ENCODE measurements at regions not wholly inside any gene's neighbourhood (a gene's known extent, or its start where the extent isn't known, plus 50 kb on each side); places are given as distances from the start of the nearest gene placed in this dataset.

DNA sequence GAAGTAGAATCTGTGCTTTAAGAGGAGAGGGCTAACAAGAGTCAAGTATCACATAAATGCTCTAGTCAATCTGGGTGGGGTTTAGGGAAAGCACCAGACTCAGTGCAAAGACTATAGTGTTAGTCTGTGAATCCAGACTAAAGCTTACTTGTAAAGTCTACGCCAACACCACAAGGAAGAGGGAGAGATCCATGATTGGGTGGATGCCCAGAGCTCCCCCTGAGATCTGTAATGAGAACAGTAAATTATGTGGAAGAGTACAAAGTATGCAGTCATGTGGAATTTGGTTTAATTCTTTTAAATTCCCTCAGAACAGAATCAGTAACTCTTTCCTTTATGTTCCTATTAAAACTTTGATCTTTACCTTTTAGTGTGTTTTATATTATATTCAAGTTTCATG lies 354.7 kb upstream of the SPANXN4 start:
- Mint-ChIP-seq H3K4me1 (ENCODE audit: low read depth, unreplicated experiment) (no peaks in the 10 kb centered on the region), H3K27me3 (ENCODE audit: unreplicated experiment) (no peaks in the 10 kb centered on the region), H3K4me3 (ENCODE audit: low read depth, unreplicated experiment) (no peak overlapping the region), H3K36me3 (ENCODE audit: insufficient read depth, unreplicated experiment) (no peaks in the 10 kb centered on the region), H3K9me3 (ENCODE audit: low read depth, unreplicated experiment) (peaks cover 9% of the 10 kb centered on the region), H3K27ac (ENCODE audit: unreplicated experiment) (no peak overlapping the region)
- intact Hi-C loops (cut with micrococcal nuclease; ENCODE audit: unreplicated experiment) = no loop called here
- no peak for TF ChIP-seq CTCF (IDR thresholded peaks at IDR 0.05; ENCODE audit: unreplicated experiment)
- no TSS peak for BruUV-seq (replicated peaks)
- no peak for DNase-seq
- CTCF ChIA-PET = no interaction called here

DNA sequence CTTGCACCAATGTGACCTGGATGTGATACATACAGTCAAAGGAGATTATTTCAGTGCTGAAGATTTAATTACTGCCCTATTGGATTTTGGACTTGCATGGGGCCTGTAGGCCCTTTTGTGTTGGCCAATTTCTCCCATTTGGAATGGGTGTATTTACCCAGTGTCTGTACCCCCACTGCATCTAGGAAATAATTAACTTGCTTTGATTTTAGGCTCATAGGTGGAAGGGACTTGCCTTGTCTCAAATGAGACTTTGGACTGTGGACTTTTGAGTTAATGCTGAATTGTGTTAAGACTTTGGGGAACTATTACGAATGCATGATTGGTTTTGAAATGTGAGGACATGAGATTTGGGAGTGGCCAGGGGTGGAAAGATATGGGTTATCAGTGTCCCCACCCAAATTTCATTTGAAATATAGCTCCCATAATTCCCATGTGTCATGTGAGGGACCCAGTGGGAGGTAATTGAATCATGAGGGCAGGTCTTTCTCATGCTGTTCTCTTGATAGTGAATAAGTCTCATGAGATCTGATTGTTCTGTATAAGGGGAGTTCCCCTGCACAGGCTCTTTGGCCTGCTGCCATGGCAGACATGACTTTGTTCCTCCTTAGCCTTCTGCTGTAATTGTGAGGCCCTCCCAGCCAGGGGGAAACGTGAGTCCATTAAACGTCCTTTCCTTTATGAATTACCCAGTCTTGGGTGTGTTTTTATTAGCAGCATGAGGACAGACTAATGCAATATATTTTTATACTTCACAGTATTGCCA lies 362.2 kb upstream of the SPANXN4 start:
- Mint-ChIP-seq H3K4me1 (ENCODE audit: low read depth, unreplicated experiment) (no peaks in the 10 kb centered on the region), H3K36me3 (ENCODE audit: insufficient read depth, unreplicated experiment) (no peaks in the 10 kb centered on the region), H3K9me3 (ENCODE audit: low read depth, unreplicated experiment) (peaks cover 14% of the 10 kb centered on the region), H3K27ac (ENCODE audit: unreplicated experiment) (no peak overlapping the region), H3K4me3 (ENCODE audit: low read depth, unreplicated experiment) (no peak overlapping the region), H3K27me3 (ENCODE audit: unreplicated experiment) (no peaks in the 10 kb centered on the region)
- intact Hi-C loops (cut with micrococcal nuclease; ENCODE audit: unreplicated experiment) = no loop called here
- CTCF ChIA-PET = no interaction called here
- DNase-seq = no peak
- no peak for TF ChIP-seq CTCF (IDR thresholded peaks at IDR 0.05; ENCODE audit: unreplicated experiment)
- no TSS peak for BruUV-seq (replicated peaks)

- no peak overlapping the region for H3K27ac Mint-ChIP-seq (ENCODE audit: unreplicated experiment)
- no peak for DNase-seq
- no peak for TF ChIP-seq CTCF (IDR thresholded peaks at IDR 0.05; ENCODE audit: unreplicated experiment)
- BruUV-seq (replicated peaks) = no TSS peak
- intact Hi-C loops (cut with micrococcal nuclease; ENCODE audit: unreplicated experiment) = no loop called here
- H3K4me3 Mint-ChIP-seq (ENCODE audit: low read depth, unreplicated experiment) = no peak overlapping the region
- no peaks in the 10 kb centered on the region for H3K36me3 Mint-ChIP-seq (ENCODE audit: insufficient read depth, unreplicated experiment)
- peaks cover 7% of the 10 kb centered on the region for H3K9me3 Mint-ChIP-seq (ENCODE audit: low read depth, unreplicated experiment)
- H3K27me3 Mint-ChIP-seq (ENCODE audit: unreplicated experiment) = no peaks in the 10 kb centered on the region
- CTCF ChIA-PET = no interaction called here
- no peaks in the 10 kb centered on the region for H3K4me1 Mint-ChIP-seq (ENCODE audit: low read depth, unreplicated experiment)
Measured at GRCh38 chrX:142661696-142662095, 364.0 kb upstream of the SPANXN4 start.

- intact Hi-C loops (cut with micrococcal nuclease; ENCODE audit: unreplicated experiment) = no loop called here
- Mint-ChIP-seq H3K9me3 (ENCODE audit: low read depth, unreplicated experiment) (peaks cover 10% of the 10 kb centered on the region), H3K27me3 (ENCODE audit: unreplicated experiment) (no peaks in the 10 kb centered on the region), H3K27ac (ENCODE audit: unreplicated experiment) (no peak overlapping the region), H3K36me3 (ENCODE audit: insufficient read depth, unreplicated experiment) (no peaks in the 10 kb centered on the region), H3K4me1 (ENCODE audit: low read depth, unreplicated experiment) (no peaks in the 10 kb centered on the region), H3K4me3 (ENCODE audit: low read depth, unreplicated experiment) (no peak overlapping the region)
- no TSS peak for BruUV-seq (replicated peaks)
- no peak for DNase-seq
- CTCF ChIA-PET = no interaction called here
- no peak for TF ChIP-seq CTCF (IDR thresholded peaks at IDR 0.05; ENCODE audit: unreplicated experiment)
Measured at GRCh38 chrX:142655507-142655906, 370.2 kb upstream of the SPANXN4 start.

All from Calu3 (cell line).